Astrocyte (in vitro differentiated cells and primary cell): ENCODE measurements at regions not wholly inside any gene's neighbourhood (a gene's known extent, or its start where the extent isn't known, plus 50 kb on each side); places are given as distances from the start of the nearest gene placed in this dataset.
A peak's percentile ranks its signal among the peaks of the same experiment; 100 is the strongest.
"Not testable (repeated sequence)": the region's sequence is repeated elsewhere in the genome, so short reads cannot be mapped to it uniquely, and the experiment has no call there.

Experiments
- DNase-seq: peaks from one replicate; pipeline ENCODE4 v3.0.0-alpha.2; 2010; ENCODE audit warnings: low read depth
- FAIRE-seq: peaks from 2 replicates; lab custom pipeline; 2011; peaks lifted over from hg19 to GRCh38; lab: Jason Lieb, UNC
- H2AFZ ChIP-seq: 2 replicates; pipeline ENCODE4 v1.6.0; 2012; ENCODE audit warnings: low read depth, low read length, inconsistent platforms
- H3K27ac ChIP-seq: 2 replicates; pipeline ENCODE4 v1.5.1; 2011; ENCODE audit warnings: low read depth, low read length, inconsistent platforms
- H3K27me3 ChIP-seq: 2 replicates; pipeline ENCODE4 v1.6.0; 2011; ENCODE audit warnings: low read length, inconsistent platforms; ENCODE audit not compliant: insufficient read depth
- H3K36me3 ChIP-seq: 2 replicates; pipeline ENCODE4 v1.5.1; 2011; ENCODE audit warnings: low read length, inconsistent platforms; ENCODE audit not compliant: insufficient read depth
- H3K4me1 ChIP-seq: 2 replicates; pipeline ENCODE4 v1.5.1; 2011; ENCODE audit warnings: low read length, inconsistent platforms; ENCODE audit not compliant: insufficient read depth
- H3K4me2 ChIP-seq: 2 replicates; pipeline ENCODE4 v1.6.0; 2012; ENCODE audit warnings: low read length, inconsistent platforms
- H3K4me3 ChIP-seq: 2 replicates; pipeline ENCODE4 v1.5.1; 2011; ENCODE audit warnings: low read depth, mild to moderate bottlenecking, low read length, inconsistent platforms; ENCODE audit not compliant: insufficient read depth
- H3K79me2 ChIP-seq: 2 replicates; pipeline ENCODE4 v1.6.0; 2012; ENCODE audit warnings: mild to moderate bottlenecking, low read length, inconsistent platforms; ENCODE audit not compliant: insufficient read depth
- H3K9ac ChIP-seq: 2 replicates; pipeline ENCODE4 v1.6.0; 2012; ENCODE audit warnings: mild to moderate bottlenecking, low read length, inconsistent platforms
- H3K9me3 ChIP-seq: 2 replicates; pipeline ENCODE4 v1.5.1; 2012; ENCODE audit warnings: low read depth, mild to moderate bottlenecking, low read length, inconsistent platforms; ENCODE audit not compliant: insufficient read depth
- H4K20me1 ChIP-seq: 2 replicates; pipeline ENCODE4 v1.6.0; 2012; ENCODE audit warnings: low read length, inconsistent platforms; ENCODE audit not compliant: insufficient read depth
- H3K27ac Mint-ChIP-seq: one replicate; pipeline ENCODE4 v1.8.0; 2021; ENCODE audit warnings: mild to moderate bottlenecking, mixed read lengths; ENCODE audit not compliant: unreplicated experiment
- H3K27me3 Mint-ChIP-seq: one replicate; pipeline ENCODE4 v1.8.0; 2021; ENCODE audit warnings: low read depth, mixed read lengths; ENCODE audit not compliant: unreplicated experiment
- H3K36me3 Mint-ChIP-seq: one replicate; pipeline ENCODE4 v1.8.0; 2021; ENCODE audit warnings: low read depth, mixed read lengths; ENCODE audit not compliant: unreplicated experiment
- H3K4me1 Mint-ChIP-seq: one replicate; pipeline ENCODE4 v1.8.0; 2021; ENCODE audit warnings: low read depth, mixed read lengths; ENCODE audit not compliant: unreplicated experiment
- H3K4me3 Mint-ChIP-seq: one replicate; pipeline ENCODE4 v1.8.0; 2021; ENCODE audit warnings: mild to moderate bottlenecking, moderate library complexity, mixed read lengths; ENCODE audit not compliant: unreplicated experiment
- H3K9me3 Mint-ChIP-seq: one replicate; pipeline ENCODE4 v1.8.0; 2021; ENCODE audit warnings: mild to moderate bottlenecking, mixed read lengths; ENCODE audit not compliant: unreplicated experiment
- EZH2 ChIP-seq: IDR thresholded peaks from 2 replicates; pipeline ENCODE4 v1.6.1; 2012; ENCODE audit warnings: mild to moderate bottlenecking, low read length, inconsistent platforms; ENCODE audit not compliant: insufficient read depth
- TF ChIP-seq, protein P1 (sequence below): IDR thresholded peaks from 2 replicates; pipeline ENCODE4 v1.5.1; 2011; ENCODE audit warnings: low read depth, mild to moderate bottlenecking, inconsistent platforms, low read length, moderate library complexity; ENCODE audit not compliant: insufficient read depth

DNA sequence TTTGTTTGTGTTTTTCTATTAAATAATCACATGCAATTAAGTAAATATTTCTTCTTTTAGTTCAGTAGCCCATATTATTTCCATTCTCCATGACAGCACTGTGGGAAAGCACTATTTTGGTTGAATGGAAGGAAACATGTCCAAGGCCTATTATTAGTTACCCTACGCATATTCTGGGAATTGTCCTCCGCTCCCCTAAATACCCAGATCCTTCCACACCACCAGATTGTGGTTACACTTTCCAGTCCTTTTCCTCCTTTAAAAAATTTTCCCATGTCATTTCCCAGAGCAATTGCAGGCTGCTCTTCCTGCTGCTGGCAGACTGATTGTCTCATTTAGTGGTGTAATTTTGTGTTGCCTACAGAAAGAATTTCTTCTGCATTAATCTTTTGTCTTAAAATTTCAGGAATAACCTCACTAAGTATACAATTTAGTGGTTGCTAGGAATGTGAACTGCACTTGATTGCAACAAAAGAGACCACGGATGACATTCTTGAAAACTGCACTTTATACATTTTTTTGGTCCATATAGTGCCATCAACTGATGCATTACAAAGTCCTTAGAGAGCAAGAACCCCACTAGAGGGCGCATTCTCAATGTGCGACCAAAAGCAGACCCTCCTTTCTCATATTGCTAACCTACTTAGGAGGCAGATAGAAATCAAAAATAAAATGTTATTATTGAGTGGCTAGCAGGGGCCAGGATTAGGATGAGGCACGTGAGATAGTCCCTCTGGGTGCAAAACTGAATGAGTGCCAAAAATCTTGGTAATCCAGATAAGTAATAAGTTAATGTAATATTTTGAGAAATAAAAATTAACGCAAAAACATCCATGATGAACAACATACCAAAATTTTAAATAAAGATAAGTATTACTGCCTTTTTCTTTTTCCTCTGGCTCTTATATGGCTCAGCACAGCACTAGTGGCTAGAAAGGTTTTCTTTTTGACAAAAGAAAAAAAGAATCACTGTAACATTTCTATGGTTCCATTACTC lies 98.8 kb upstream of the IQCM start:
- H3K9me3 ChIP-seq, result no peaks in the 10 kb centered on the region
- DNase-seq (peak; percentile 44), FAIRE-seq (peak; percentile 74)
- no peak overlapping the region for H3K9ac ChIP-seq
- no peaks in the 10 kb centered on the region for H4K20me1 ChIP-seq
- Mint-ChIP-seq H3K4me1 (peaks cover 3% of the 10 kb centered on the region), H3K27ac (no peak overlapping the region), H3K27me3 (no peaks in the 10 kb centered on the region), H3K9me3 (no peaks in the 10 kb centered on the region), H3K4me3 (no peak overlapping the region), H3K36me3 (no peaks in the 10 kb centered on the region)
- no peaks in the 10 kb centered on the region for H3K79me2 ChIP-seq
- no peak overlapping the region for H3K4me2 ChIP-seq
- H3K27ac ChIP-seq, result no peak overlapping the region
- H3K4me3 ChIP-seq, result no peak overlapping the region
- no peak overlapping the region for H2AFZ ChIP-seq
- no peaks in the 10 kb centered on the region for H3K4me1 ChIP-seq
- no peak for TF ChIP-seq EZH2
- TF ChIP-seq, protein P1, sequence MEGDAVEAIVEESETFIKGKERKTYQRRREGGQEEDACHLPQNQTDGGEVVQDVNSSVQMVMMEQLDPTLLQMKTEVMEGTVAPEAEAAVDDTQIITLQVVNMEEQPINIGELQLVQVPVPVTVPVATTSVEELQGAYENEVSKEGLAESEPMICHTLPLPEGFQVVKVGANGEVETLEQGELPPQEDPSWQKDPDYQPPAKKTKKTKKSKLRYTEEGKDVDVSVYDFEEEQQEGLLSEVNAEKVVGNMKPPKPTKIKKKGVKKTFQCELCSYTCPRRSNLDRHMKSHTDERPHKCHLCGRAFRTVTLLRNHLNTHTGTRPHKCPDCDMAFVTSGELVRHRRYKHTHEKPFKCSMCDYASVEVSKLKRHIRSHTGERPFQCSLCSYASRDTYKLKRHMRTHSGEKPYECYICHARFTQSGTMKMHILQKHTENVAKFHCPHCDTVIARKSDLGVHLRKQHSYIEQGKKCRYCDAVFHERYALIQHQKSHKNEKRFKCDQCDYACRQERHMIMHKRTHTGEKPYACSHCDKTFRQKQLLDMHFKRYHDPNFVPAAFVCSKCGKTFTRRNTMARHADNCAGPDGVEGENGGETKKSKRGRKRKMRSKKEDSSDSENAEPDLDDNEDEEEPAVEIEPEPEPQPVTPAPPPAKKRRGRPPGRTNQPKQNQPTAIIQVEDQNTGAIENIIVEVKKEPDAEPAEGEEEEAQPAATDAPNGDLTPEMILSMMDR, result peak; percentile 96
- H3K27me3 ChIP-seq, result no peaks in the 10 kb centered on the region
- no peaks in the 10 kb centered on the region for H3K36me3 ChIP-seq

DNA sequence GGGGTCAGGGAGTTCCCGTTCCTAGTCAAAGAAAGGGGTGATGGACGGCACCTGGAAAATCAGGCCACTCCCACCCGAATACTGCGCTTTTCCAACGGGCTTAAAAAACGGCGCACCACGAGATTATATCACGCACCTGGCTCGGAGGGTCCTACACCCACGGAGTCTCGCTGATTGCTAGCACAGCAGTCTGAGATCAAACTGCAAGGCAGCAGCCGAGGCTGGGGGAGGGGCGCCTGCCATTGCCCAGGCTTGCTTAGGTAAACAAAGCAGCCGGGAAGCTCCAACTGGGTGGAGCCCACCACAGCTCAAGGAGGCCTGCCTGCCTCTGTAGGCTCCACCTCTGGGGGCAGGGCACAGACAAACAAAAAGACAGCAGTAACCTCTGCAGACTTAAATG lies 100.1 kb upstream of the IQCM start:
- not testable (repeated sequence) for DNase-seq, H3K27me3 ChIP-seq, H3K9me3 ChIP-seq, H3K4me3 ChIP-seq, H3K36me3 ChIP-seq, H3K4me3 Mint-ChIP-seq, H3K4me1 ChIP-seq, H3K4me1 Mint-ChIP-seq, FAIRE-seq, H3K27ac Mint-ChIP-seq, H2AFZ ChIP-seq, H3K27me3 Mint-ChIP-seq, H3K36me3 Mint-ChIP-seq, H3K9me3 Mint-ChIP-seq, H3K9ac ChIP-seq, H3K79me2 ChIP-seq, H4K20me1 ChIP-seq, H3K4me2 ChIP-seq, H3K27ac ChIP-seq

GRCh38 chr4:149923736-149924135 lies 108.1 kb upstream of the IQCM start:
- DNase-seq, result no peak
- no peak overlapping the region for H3K4me3 Mint-ChIP-seq

More at GRCh38 chr4:149923736-149924135, 108.1 kb upstream of the IQCM start:
- no peaks in the 10 kb centered on the region for H3K27me3 ChIP-seq
- H3K27ac ChIP-seq, result no peak overlapping the region
- no peak for TF ChIP-seq EZH2
- TF ChIP-seq, protein P1, result no peak
- no peaks in the 10 kb centered on the region for H3K9me3 Mint-ChIP-seq
- H3K4me1 Mint-ChIP-seq, result no peaks in the 10 kb centered on the region
- no peak overlapping the region for H3K4me2 ChIP-seq
- no peak overlapping the region for H3K27ac Mint-ChIP-seq
- no peaks in the 10 kb centered on the region for H3K36me3 Mint-ChIP-seq
- H3K79me2 ChIP-seq, result no peaks in the 10 kb centered on the region
- H2AFZ ChIP-seq, result no peak overlapping the region
- no peak overlapping the region for H3K4me3 ChIP-seq
- no peaks in the 10 kb centered on the region for H3K36me3 ChIP-seq
- peaks cover 3% of the 10 kb centered on the region for H3K27me3 Mint-ChIP-seq
- H4K20me1 ChIP-seq, result no peaks in the 10 kb centered on the region
- no peak overlapping the region for H3K9ac ChIP-seq
- H3K4me1 ChIP-seq, result no peaks in the 10 kb centered on the region
- H3K9me3 ChIP-seq, result no peaks in the 10 kb centered on the region
- FAIRE-seq, result no peak
